ENCODE measurements at regions not wholly inside any gene's neighbourhood (a gene's known extent, or its start where the extent isn't known, plus 50 kb on each side); places are given as distances from the start of the nearest gene placed in this dataset.

GRCh38 chr13:107586216-107586615 is 629.1 kb downstream of the LIG4 start:
- no peak for TF ChIP-seq JUND (IDR thresholded peaks at IDR 0.05)
- TF ChIP-seq CTCF (IDR thresholded peaks at IDR 0.05): no peak
- TF ChIP-seq EZH2phosphoT487 (IDR thresholded peaks at IDR 0.05; ENCODE audit: borderline replicate concordance, low read depth): no peak
- no peak for TF ChIP-seq CHD2 (IDR thresholded peaks at IDR 0.05; ENCODE audit: low read length, partially characterized antibody)
- no peak for TF ChIP-seq POLR2AphosphoS5 (IDR thresholded peaks at IDR 0.05; ENCODE audit: low read depth, low read length)
- TF ChIP-seq MEF2A (IDR thresholded peaks at IDR 0.05; ENCODE audit: borderline replicate concordance, low read depth): no peak
- no peak for TF ChIP-seq MAX (IDR thresholded peaks at IDR 0.05; ENCODE audit: low read depth)
- TF ChIP-seq REST (IDR thresholded peaks at IDR 0.05; ENCODE audit: low read depth, low read length): no peak
- no peak for TF ChIP-seq USF2 (IDR thresholded peaks at IDR 0.05; ENCODE audit: borderline replicate concordance, low read depth, low read length)
- no peak for TF ChIP-seq NRF1 (IDR thresholded peaks at IDR 0.05; ENCODE audit: low read depth, low read length)
